ENCODE measurements at regions not wholly inside any gene's neighbourhood (a gene's known extent, or its start where the extent isn't known, plus 50 kb on each side); places are given as distances from the start of the nearest gene placed in this dataset.

DNA sequence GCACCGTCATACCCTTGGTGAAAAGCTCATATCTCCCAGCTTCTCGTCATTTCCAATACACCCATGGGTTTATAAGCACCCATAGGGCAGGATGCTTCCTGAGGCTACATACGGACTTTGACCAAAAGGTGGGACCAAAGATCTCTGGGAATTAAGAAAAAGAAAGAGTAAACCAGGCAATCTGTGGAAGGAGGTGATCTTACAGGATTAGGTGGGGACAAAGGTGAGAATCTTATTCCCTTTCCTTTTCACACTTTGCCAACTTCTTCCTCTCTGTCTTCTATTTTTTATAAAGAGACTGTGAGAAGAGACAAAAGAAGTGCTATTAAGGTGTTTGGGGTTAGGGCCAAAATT is 172.0 kb downstream of the DLEU7 start:
- TF ChIP-seq, protein P1, sequence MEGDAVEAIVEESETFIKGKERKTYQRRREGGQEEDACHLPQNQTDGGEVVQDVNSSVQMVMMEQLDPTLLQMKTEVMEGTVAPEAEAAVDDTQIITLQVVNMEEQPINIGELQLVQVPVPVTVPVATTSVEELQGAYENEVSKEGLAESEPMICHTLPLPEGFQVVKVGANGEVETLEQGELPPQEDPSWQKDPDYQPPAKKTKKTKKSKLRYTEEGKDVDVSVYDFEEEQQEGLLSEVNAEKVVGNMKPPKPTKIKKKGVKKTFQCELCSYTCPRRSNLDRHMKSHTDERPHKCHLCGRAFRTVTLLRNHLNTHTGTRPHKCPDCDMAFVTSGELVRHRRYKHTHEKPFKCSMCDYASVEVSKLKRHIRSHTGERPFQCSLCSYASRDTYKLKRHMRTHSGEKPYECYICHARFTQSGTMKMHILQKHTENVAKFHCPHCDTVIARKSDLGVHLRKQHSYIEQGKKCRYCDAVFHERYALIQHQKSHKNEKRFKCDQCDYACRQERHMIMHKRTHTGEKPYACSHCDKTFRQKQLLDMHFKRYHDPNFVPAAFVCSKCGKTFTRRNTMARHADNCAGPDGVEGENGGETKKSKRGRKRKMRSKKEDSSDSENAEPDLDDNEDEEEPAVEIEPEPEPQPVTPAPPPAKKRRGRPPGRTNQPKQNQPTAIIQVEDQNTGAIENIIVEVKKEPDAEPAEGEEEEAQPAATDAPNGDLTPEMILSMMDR (IDR thresholded peaks at IDR 0.05; ENCODE audit: borderline replicate concordance, extremely low read depth, low read length, poor library complexity, severe bottlenecking), result no peak
- TF ChIP-seq EZH2 (IDR thresholded peaks at IDR 0.05; ENCODE audit: borderline replicate concordance, low read depth, low read length, severe bottlenecking), result no peak
